Ovary (tissue), 7 donors: ENCODE measurements at regions not wholly inside any gene's neighbourhood (a gene's known extent, or its start where the extent isn't known, plus 50 kb on each side); places are given as distances from the start of the nearest gene placed in this dataset.

Experiments used
- DNase-seq, 5 donors: peaks; one replicate each; pipeline ENCODE4 v3.0.0-alpha.2; 2019 to 2020
- H3K27ac ChIP-seq, 2 donors: fragments of 200-600 bp; one replicate each; pipeline versions ENCODE4 v1.5.1 to v1.8.0; 2019 to 2022
- H3K27me3 ChIP-seq: fragments of 200-600 bp; one replicate; pipeline ENCODE4 v1.8.0; 2022
- H3K36me3 ChIP-seq: fragments of 200-600 bp; sonication (generic); one replicate; pipeline ENCODE4 v1.5.1; 2019
- H3K4me1 ChIP-seq: one replicate; pipeline ENCODE4 v1.8.1; 2013; ENCODE audit warnings: mild to moderate bottlenecking, moderate library complexity; ENCODE audit not compliant: insufficient read depth
- H3K4me3 ChIP-seq: fragments of 200-600 bp; sonication (generic); one replicate; pipeline ENCODE4 v1.5.1; 2017
- H3K9me3 ChIP-seq, 2 donors: fragments of 200-600 bp in 1 of 2; sonication (generic) in 1 of 2; one replicate each; pipeline versions ENCODE4 v1.5.1 to v1.8.1; 2013 to 2019; ENCODE audit warnings: mild to moderate bottlenecking in 1 of 2, moderate library complexity in 1 of 2
- EP300 ChIP-seq: sonication (generic); formaldehyde crosslinking; IDR thresholded peaks from one replicate; pipeline ENCODE4 v1.6.1; 2017; ENCODE audit warnings: antibody characterized with exemption
- POLR2A ChIP-seq: fragments of 450-650 bp; IDR thresholded peaks from one replicate; pipeline ENCODE4 v1.6.1; 2017; ENCODE audit warnings: antibody characterized with exemption, mild to moderate bottlenecking, moderate library complexity
- WGBS, 3 donors: extraction: QIAGEN DNeasy Blood & Tissue Kit in 1 of 3; methylation state at CpG; one replicate each; pipeline versions ENCODE4 v1.1.5 to v1.1.7; 2013 to 2017; 5-methylcytosine and 5-hydroxymethylcytosine counted together
- intact Hi-C, 4 donors: fragments of 100-400 bp; cut with DNase I; formaldehyde crosslinking; loops; one replicate each; pipeline versions ENCODE4 v1.11.0 to v1.15.1; 2022 to 2023
- TF ChIP-seq, protein P1 (sequence below), 3 donors: fragments of 450-650 bp in 2 of 3; fragments of 200-600 bp in 1 of 3; IDR thresholded peaks; one replicate each; pipeline versions ENCODE4 v1.5.1 to v1.8.0; 2016 to 2022; ENCODE audit warnings: antibody characterized with exemption in 3 of 3, mild to moderate bottlenecking in 1 of 3
- donor health status: DM: no; HTN: no; CAD: no; lungs with moderate emphysema.
- donor health status: DM: no; HTN: no; CAD: no.
- donor health status: Bipolar disorder and iron deficiency.
- donor health status: DM: no; HTN: no; CAD: no.
- donor health status: DM: yes; HTN: yes; CAD: no.

DNA sequence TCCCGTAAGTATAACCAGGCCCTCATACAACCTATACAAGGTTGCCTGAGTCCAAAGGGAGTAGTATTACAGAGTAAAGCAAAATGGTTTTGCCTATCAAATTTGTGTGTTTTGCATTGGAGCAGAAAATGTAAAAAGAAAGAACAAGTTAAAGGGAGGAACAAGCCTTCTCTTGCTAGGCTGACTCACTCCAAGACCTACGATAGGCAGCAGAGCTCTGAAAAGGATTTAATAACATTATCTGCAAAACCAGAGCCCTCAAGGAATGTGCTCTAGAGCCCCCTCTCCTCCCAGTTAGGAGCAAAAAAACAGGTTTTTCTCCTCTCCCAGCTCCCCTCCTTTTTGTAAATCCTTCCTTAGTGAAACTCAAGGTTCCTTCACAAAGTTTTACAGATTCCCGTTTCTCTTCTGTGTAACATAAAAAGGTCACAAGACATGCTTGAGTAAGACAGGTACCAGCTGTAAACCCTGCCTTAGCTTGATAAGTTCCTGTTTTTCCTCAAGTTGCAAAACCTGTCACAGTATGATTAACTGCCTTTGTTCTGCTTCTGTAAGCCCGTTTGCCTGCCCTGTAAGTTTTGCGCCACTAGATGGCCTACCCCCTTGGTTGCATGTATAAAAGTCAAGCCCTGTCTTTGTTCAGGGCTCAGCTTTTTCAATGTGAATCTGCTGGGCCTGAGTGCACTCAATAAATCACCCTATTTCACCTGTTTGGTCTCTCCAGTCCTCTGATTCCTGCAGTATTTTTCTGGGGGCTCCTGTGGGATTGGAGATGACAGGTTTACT lies 498.2 kb downstream of the KCNA4 start:
- H3K4me3 ChIP-seq = no peak overlapping the region
- TF ChIP-seq EP300 = no peak
- TF ChIP-seq, protein P1, sequence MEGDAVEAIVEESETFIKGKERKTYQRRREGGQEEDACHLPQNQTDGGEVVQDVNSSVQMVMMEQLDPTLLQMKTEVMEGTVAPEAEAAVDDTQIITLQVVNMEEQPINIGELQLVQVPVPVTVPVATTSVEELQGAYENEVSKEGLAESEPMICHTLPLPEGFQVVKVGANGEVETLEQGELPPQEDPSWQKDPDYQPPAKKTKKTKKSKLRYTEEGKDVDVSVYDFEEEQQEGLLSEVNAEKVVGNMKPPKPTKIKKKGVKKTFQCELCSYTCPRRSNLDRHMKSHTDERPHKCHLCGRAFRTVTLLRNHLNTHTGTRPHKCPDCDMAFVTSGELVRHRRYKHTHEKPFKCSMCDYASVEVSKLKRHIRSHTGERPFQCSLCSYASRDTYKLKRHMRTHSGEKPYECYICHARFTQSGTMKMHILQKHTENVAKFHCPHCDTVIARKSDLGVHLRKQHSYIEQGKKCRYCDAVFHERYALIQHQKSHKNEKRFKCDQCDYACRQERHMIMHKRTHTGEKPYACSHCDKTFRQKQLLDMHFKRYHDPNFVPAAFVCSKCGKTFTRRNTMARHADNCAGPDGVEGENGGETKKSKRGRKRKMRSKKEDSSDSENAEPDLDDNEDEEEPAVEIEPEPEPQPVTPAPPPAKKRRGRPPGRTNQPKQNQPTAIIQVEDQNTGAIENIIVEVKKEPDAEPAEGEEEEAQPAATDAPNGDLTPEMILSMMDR (IDR thresholded peaks at IDR 0.05) = no peak
- WGBS, 3 donors = 45 to 49% (median 48%) methylated on average over 5 of the region's 5 CpGs
- no peaks in the 10 kb centered on the region for H3K9me3 ChIP-seq
- H3K27me3 ChIP-seq = no peaks in the 10 kb centered on the region
- no peak for DNase-seq
- no peak overlapping the region for H3K27ac ChIP-seq
- H3K4me1 ChIP-seq = no peaks in the 10 kb centered on the region
- intact Hi-C loops = no loop called here
- H3K36me3 ChIP-seq = no peaks in the 10 kb centered on the region

DNA sequence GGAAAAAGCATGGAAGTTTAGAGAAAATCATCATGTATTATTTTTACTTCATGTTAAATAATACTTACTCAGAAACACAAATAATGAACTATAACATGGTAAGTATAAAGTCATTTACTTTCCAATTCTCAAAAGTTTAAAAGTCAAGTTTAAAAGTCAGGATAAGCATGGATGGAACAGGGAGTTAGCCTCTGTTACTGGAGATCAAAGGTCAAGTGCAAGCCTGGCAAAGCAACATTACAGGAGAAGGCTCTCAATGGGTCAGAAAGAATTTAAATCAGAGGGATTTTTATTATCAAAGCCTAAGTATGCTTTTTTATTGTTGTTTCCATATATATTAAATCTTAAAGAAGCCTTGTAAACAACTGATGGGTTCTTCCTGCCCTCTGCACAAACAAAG lies 505.4 kb downstream of the KCNA4 start:
- H3K4me1 ChIP-seq = no peaks in the 10 kb centered on the region
- intact Hi-C loops = no loop called here
- H3K27ac ChIP-seq = no peak overlapping the region
- TF ChIP-seq POLR2A = no peak
- TF ChIP-seq EP300 = no peak
- TF ChIP-seq, protein P1 (IDR thresholded peaks at IDR 0.05) = no peak
- H3K27me3 ChIP-seq = no peaks in the 10 kb centered on the region
- no peak for DNase-seq
- no peaks in the 10 kb centered on the region for H3K9me3 ChIP-seq
- no peaks in the 10 kb centered on the region for H3K36me3 ChIP-seq
- H3K4me3 ChIP-seq = no peak overlapping the region

DNA sequence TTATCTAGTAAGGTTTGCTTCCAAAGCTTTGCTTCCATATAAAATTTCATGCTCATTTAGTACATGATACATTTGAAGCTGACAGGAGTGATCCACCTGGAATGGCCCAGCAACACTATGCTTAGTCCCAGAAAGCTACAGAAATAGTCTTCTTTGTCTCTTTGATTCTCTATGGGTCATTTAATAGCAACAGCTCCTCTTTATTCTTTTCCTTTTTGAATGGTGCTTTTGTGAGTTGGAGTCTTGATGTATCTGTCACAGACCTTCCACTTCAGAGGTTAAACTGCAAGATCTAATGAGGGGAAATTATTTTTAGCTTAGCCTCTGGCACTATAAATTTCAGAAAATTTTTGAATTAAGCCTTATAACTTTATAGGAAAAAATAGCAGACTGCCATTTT lies 509.5 kb downstream of the KCNA4 start:
- no peaks in the 10 kb centered on the region for H3K9me3 ChIP-seq
- H3K27ac ChIP-seq = no peak overlapping the region
- intact Hi-C loops = no loop called here
- no peaks in the 10 kb centered on the region for H3K4me1 ChIP-seq
- H3K27me3 ChIP-seq = no peaks in the 10 kb centered on the region
- no peak for DNase-seq
- no peaks in the 10 kb centered on the region for H3K36me3 ChIP-seq
- no peak overlapping the region for H3K4me3 ChIP-seq
- TF ChIP-seq, protein P1 (IDR thresholded peaks at IDR 0.05) = no peak
- TF ChIP-seq POLR2A = no peak
- no peak for TF ChIP-seq EP300

DNA sequence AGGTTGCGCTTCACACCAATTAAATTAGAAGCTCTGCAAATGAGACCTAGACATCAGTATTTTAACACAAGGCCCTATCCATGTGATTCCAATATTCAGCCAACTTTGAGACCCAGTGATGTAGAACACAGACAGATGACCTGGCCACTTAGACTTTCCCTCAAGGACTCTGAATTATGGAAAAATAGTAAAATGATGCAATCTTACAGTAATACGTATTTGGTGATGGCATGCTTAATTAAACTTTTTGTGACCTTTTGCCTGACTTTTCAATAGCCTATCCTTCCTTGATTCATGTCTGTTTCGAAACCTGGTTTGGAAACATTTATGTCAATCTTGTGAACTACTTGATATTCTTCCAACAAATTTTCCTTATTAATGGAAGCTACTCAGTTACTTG lies 521.2 kb downstream of the KCNA4 start:
- Histone ChIP-seq H3K27me3 (no peaks in the 10 kb centered on the region), H3K9me3 (no peaks in the 10 kb centered on the region), H3K36me3 (no peaks in the 10 kb centered on the region), H3K4me1 (no peaks in the 10 kb centered on the region), H3K27ac (no peak overlapping the region), H3K4me3 (no peak overlapping the region)
- 80 to 89% (median 88%) methylated on average over 3 of the region's 3 CpGs for WGBS, 3 donors
- intact Hi-C loops = no loop called here
- DNase-seq = no peak
- TF ChIP-seq POLR2A (no peak), EP300 (no peak)
- TF ChIP-seq, protein P1 (IDR thresholded peaks at IDR 0.05) = no peak
